Right atrium auricular region (tissue), 2 donors: ENCODE measurements at regions not wholly inside any gene's neighbourhood (a gene's known extent, or its start where the extent isn't known, plus 50 kb on each side); places are given as distances from the start of the nearest gene placed in this dataset.

Experiments used
- DNase-seq: peaks from one replicate; pipeline ENCODE4 v3.0.0-alpha.2; 2019; ENCODE audit warnings: low spot score
- H3K27ac ChIP-seq, 2 donors: fragments of 200-600 bp; sonication (generic); 1 replicate in 1 of 2; 2 replicates in 1 of 2; pipeline ENCODE4 v1.5.1; 2016 to 2019
- H3K27me3 ChIP-seq, 2 donors: fragments of 200-600 bp; sonication (generic); one replicate each; pipeline versions ENCODE4 v1.5.1 to v1.6.0; 2017 to 2019
- H3K36me3 ChIP-seq: fragments of 200-600 bp; sonication (generic); one replicate; pipeline ENCODE4 v1.5.1; 2016
- H3K4me1 ChIP-seq, 2 donors: fragments of 200-600 bp; sonication (generic); one replicate each; pipeline versions ENCODE4 v1.5.1 to v1.6.0; 2017 to 2019
- H3K4me3 ChIP-seq, 2 donors: fragments of 200-600 bp; sonication (generic); 1 replicate in 1 of 2; 2 replicates in 1 of 2; pipeline ENCODE4 v1.5.1; 2017 to 2019; ENCODE audit warnings: mild to moderate bottlenecking in 1 of 2, moderate library complexity in 1 of 2
- H3K9me3 ChIP-seq, 2 donors: fragments of 200-600 bp; sonication (generic); one replicate each; pipeline ENCODE4 v1.5.1; 2019
- TF ChIP-seq, protein P1 (sequence below), 2 donors: fragments of 200-600 bp; sonication (generic); IDR thresholded peaks; one replicate each; pipeline ENCODE4 v1.5.1; 2019; ENCODE audit warnings: antibody characterized with exemption in 2 of 2

- H3K9me3 ChIP-seq: no peaks in the 10 kb centered on the region
- H3K4me3 ChIP-seq: no peak overlapping the region
- DNase-seq: no peak
- TF ChIP-seq, protein P1, sequence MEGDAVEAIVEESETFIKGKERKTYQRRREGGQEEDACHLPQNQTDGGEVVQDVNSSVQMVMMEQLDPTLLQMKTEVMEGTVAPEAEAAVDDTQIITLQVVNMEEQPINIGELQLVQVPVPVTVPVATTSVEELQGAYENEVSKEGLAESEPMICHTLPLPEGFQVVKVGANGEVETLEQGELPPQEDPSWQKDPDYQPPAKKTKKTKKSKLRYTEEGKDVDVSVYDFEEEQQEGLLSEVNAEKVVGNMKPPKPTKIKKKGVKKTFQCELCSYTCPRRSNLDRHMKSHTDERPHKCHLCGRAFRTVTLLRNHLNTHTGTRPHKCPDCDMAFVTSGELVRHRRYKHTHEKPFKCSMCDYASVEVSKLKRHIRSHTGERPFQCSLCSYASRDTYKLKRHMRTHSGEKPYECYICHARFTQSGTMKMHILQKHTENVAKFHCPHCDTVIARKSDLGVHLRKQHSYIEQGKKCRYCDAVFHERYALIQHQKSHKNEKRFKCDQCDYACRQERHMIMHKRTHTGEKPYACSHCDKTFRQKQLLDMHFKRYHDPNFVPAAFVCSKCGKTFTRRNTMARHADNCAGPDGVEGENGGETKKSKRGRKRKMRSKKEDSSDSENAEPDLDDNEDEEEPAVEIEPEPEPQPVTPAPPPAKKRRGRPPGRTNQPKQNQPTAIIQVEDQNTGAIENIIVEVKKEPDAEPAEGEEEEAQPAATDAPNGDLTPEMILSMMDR (IDR thresholded peaks at IDR 0.05): no peak
- H3K36me3 ChIP-seq: no peaks in the 10 kb centered on the region
- H3K27ac ChIP-seq: no peak overlapping the region
- H3K27me3 ChIP-seq: no peaks in the 10 kb centered on the region
- peaks cover 0 to 22% of the 10 kb centered on the region in 2 donors for H3K4me1 ChIP-seq
These were observed 182.7 kb downstream of the ANAPC1 start for GRCh38 chr2:111701266-111701665.

GRCh38 chr2:111701798-111702118, 182.2 kb downstream of the ANAPC1 start:
- Histone ChIP-seq H3K4me3 (no peak overlapping the region), H3K27me3 (no peaks in the 10 kb centered on the region), H3K9me3 (no peaks in the 10 kb centered on the region), H3K4me1 (peaks cover 0 to 22% of the 10 kb centered on the region in 2 donors), H3K36me3 (no peaks in the 10 kb centered on the region), H3K27ac (no peak overlapping the region)
- TF ChIP-seq, protein P1 (IDR thresholded peaks at IDR 0.05): no peak
- no peak for DNase-seq

DNA sequence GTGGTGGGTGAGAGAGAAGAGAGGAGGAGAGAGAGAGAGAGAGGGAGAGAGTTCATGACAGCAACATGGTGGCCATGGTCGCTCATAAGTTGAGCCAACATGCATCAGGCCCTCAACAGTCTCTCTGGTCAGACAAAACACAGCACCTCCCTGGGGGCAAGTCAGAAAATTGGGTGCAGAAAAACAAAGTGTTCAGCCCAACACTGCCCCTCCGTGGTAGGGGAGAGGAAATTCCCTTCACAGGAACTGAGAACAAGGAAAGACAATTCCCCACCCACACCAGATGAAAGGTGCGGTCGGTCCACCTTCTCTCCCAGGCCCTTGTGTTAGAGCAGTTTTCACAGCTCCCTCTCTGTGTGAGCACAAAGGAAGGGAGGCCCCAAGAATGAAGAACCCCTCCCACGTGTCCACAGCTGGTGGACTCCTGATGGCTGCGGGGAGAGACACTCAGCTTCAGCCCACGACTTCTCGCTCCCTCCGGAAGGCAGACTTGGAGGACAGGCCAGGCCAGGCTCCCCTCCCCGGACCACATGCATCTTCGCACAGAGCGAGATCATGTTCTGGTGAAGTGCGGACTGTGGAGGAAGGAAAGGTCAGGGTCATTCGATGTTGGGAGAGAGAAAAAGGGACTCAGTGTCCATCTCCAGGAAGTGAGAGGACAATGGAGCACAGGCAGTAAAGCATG, 181.7 kb downstream of the ANAPC1 start:
- Histone ChIP-seq H3K36me3 (no peaks in the 10 kb centered on the region), H3K9me3 (no peaks in the 10 kb centered on the region), H3K4me1 (peaks cover 0 to 22% of the 10 kb centered on the region in 2 donors), H3K27ac (no peak overlapping the region), H3K4me3 (no peak overlapping the region), H3K27me3 (no peaks in the 10 kb centered on the region)
- no peak for DNase-seq
- TF ChIP-seq, protein P1 (IDR thresholded peaks at IDR 0.05): peak; percentile 50 to 73

GRCh38 chr2:111702804-111703196, 181.2 kb downstream of the ANAPC1 start:
- peaks cover 0 to 22% of the 10 kb centered on the region in 2 donors for H3K4me1 ChIP-seq
- no peak overlapping the region for H3K27ac ChIP-seq
- TF ChIP-seq, protein P1 (IDR thresholded peaks at IDR 0.05): no peak

DNA sequence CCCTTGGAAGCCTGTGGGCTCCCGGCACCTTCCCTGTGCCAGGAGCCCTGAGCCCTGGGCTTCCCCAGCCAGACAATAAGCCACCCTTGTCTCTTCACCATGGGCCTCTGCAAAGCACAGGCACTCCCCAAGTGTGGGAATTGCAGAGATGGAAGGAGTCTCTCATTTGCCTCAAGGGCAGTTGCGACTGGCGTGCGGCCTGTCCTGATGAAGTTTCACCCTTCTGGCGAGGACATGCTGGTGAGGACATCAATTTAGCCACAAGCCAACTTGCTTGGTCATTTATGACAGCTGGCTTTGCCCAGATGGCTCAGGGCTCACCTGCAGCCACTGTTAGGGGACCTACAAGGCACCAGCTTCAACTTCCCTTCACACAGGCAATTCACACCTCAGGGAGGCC, 180.2 kb downstream of the ANAPC1 start:
- H3K9me3 ChIP-seq: no peaks in the 10 kb centered on the region
- TF ChIP-seq, protein P1 (IDR thresholded peaks at IDR 0.05): no peak
- no peak for DNase-seq
- H3K27ac ChIP-seq: no peak overlapping the region
- no peaks in the 10 kb centered on the region for H3K36me3 ChIP-seq
- H3K27me3 ChIP-seq: no peaks in the 10 kb centered on the region
- H3K4me1 ChIP-seq: peaks cover 0 to 18% of the 10 kb centered on the region in 2 donors
- no peak overlapping the region for H3K4me3 ChIP-seq

More at GRCh38 chr2:111702804-111703196, 181.2 kb downstream of the ANAPC1 start:
- Histone ChIP-seq H3K4me3 (no peak overlapping the region), H3K36me3 (no peaks in the 10 kb centered on the region), H3K9me3 (no peaks in the 10 kb centered on the region), H3K27me3 (no peaks in the 10 kb centered on the region)
- DNase-seq: no peak

DNA sequence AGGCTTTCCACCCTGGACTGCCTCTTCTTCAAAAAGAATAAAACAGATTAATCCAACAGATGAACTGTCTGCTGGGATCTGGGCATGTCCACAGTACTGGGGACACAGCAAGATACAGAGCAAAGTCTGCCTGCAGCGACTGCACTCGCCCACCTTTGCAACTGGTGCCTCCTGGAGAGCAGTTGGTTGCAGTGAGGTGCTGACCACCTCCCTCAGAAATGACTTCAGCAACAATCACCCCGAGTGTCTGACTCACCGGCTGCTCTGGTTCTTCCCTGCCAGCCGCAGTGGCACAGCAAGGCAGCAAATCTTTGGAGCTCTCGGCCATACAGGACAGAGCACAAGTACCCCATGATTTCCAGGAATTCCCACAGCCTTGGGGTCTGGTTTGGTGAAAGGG, 179.7 kb downstream of the ANAPC1 start:
- Histone ChIP-seq H3K27me3 (no peaks in the 10 kb centered on the region), H3K36me3 (no peaks in the 10 kb centered on the region), H3K4me1 (peaks cover 0 to 14% of the 10 kb centered on the region in 2 donors), H3K4me3 (no peak overlapping the region), H3K27ac (no peak overlapping the region), H3K9me3 (no peaks in the 10 kb centered on the region)
- TF ChIP-seq, protein P1 (IDR thresholded peaks at IDR 0.05): no peak
- no peak for DNase-seq
